RWPE1 (cell line): ENCODE measurements at regions not wholly inside any gene's neighbourhood (a gene's known extent, or its start where the extent isn't known, plus 50 kb on each side); places are given as distances from the start of the nearest gene placed in this dataset.

Source experiments
- CTCF ChIA-PET: fragments of 350-600 bp; sonication (Branson Sonifier 250); formaldehyde crosslinking; extraction: SDS; loops from one replicate; lab custom pipeline; 2021; lab: Yijun Ruan, JAX
- POLR2A ChIA-PET: fragments of 400-600 bp; formaldehyde crosslinking; extraction: SDS; loops from one replicate; lab custom pipeline; 2020; ENCODE audit warnings: antibody characterized with exemption; ENCODE audit not compliant: low non-redundant PET; lab: Yijun Ruan, JAX
- DNase-seq: peaks from one replicate; pipeline ENCODE4 v3.0.0; 2012; ENCODE audit warnings: low spot score
- H3K27ac ChIP-seq: fragments of 450-650 bp; 2 replicates; pipeline ENCODE4 v1.5.1; 2017
- TF ChIP-seq, protein P1 (sequence below): fragments of 450-650 bp; conservative IDR thresholded peaks from 2 replicates; pipeline ENCODE4 v1.5.1; 2017; ENCODE audit warnings: low read depth, mild to moderate bottlenecking

DNA sequence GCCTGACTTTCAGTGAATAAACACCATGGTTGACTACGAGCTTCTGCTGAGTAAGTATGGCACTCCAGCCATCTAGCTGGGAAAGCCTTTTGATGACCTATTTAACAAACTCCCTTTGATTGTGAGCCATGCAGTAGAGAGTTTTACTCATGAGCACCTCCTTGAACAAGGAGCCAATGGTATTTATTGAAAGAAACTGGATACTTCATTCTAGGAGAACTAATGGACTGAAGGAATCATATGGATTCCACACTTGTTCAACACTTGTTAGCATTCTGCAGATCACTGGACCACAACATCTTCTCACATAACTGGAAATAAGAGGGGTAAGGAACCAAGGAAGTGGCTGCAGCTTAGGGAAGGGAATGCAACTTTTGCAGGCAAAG, 320.9 kb upstream of the ETAA1 start:
- no peak overlapping the region for H3K27ac ChIP-seq
- no peak for DNase-seq
- POLR2A ChIA-PET, result no interaction called here
- TF ChIP-seq, protein P1, sequence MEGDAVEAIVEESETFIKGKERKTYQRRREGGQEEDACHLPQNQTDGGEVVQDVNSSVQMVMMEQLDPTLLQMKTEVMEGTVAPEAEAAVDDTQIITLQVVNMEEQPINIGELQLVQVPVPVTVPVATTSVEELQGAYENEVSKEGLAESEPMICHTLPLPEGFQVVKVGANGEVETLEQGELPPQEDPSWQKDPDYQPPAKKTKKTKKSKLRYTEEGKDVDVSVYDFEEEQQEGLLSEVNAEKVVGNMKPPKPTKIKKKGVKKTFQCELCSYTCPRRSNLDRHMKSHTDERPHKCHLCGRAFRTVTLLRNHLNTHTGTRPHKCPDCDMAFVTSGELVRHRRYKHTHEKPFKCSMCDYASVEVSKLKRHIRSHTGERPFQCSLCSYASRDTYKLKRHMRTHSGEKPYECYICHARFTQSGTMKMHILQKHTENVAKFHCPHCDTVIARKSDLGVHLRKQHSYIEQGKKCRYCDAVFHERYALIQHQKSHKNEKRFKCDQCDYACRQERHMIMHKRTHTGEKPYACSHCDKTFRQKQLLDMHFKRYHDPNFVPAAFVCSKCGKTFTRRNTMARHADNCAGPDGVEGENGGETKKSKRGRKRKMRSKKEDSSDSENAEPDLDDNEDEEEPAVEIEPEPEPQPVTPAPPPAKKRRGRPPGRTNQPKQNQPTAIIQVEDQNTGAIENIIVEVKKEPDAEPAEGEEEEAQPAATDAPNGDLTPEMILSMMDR, result no peak
- CTCF ChIA-PET, result interaction anchor here (0.6 to 0.7 kb wide), 2 partner anchors 53 to 517 kb away, joined by 3 read pairs; no protein-coding TSS in a partner anchor

DNA sequence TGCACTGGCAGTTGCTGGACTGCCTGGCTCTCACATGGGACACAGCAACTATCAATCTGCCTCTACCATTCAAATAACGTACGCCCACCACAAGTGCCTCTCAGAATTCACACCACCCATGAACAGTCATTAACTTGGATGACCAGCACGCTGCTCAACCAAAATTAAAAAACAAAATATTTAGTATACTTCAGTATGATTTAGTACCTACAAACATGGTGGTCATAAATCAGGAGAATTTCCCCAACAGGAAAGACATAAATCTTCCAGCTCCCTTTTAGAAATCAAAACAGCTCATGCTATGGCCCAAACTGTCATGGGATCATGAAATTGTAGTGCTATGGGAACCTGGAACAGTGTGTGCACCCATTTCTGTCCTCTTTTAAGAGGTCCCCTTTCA, 317.4 kb upstream of the ETAA1 start:
- TF ChIP-seq, protein P1, result no peak
- ChIA-PET CTCF (interaction anchor here (0.6 kb wide), 1 partner anchor 315 kb away, joined by 3 read pairs; no protein-coding TSS in a partner anchor), POLR2A (no interaction called here)
- DNase-seq, result no peak
- no peak overlapping the region for H3K27ac ChIP-seq

DNA sequence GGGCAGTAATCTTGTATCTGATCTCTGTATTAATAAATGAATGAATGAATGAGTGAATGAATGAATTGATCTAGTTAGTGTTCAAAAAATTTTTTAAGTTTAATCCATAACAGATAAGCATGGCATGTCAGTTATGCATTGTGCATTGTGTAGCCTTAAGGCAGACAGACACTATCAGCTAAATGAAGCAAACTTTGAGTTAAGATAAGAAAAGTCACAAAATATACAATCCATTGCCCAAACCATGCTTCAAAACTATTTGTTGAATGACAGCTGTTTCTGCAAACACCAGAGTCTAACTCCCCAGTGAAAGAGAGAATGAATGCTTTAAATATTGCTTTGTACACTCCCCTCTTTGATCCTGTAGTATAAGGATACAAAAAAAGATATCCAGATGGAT, 314.3 kb upstream of the ETAA1 start:
- CTCF ChIA-PET, result no interaction called here
- TF ChIP-seq, protein P1, result no peak
- H3K27ac ChIP-seq, result no peak overlapping the region
- DNase-seq, result no peak
- POLR2A ChIA-PET, result no interaction called here

DNA sequence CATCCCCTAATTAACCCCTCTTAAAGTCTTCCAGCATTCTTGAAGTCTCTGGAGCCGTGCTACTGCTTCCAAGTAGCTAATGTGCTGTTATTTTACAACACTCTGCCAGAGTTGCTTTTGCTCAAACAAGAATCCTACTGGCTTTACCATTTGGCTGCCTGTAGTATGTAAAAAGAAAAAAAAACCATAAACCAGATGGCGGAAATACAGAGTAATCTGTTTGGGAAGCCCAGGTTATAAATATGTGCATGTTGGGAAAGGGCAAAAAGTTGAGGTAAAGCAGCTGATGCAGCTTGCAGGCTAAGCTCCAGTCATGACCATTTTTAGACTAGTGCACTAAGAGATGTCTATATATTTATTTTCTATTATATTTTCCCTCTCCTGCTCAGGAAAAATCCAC, 313.2 kb upstream of the ETAA1 start:
- no peak overlapping the region for H3K27ac ChIP-seq
- ChIA-PET POLR2A (no interaction called here), CTCF (interaction anchor here (0.7 kb wide), 1 partner anchor 16 kb away, joined by 3 read pairs; no protein-coding TSS in a partner anchor)
- TF ChIP-seq, protein P1, result no peak
- DNase-seq, result no peak

DNA sequence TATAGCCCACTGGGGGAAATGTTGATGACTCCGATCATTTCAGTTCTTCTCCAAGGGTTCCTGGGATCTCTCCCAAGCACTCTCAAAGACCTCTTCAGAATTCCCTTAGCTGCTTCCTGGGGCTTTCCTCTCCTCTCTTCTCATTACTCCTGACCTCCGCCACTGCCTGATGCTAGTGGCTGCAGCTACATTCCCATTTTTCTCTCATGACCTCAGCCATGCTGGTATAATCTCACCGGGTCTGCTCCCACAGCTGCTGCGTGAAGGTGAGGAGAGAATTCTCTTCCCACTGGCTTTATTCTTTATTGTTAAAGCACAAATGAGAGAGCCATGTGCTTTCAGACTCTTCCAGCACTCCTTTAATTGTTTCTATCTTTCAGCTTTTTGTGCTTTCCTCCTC, 312.0 kb upstream of the ETAA1 start:
- POLR2A ChIA-PET, result no interaction called here
- TF ChIP-seq, protein P1, result no peak
- H3K27ac ChIP-seq, result no peak overlapping the region
- DNase-seq, result no peak
- CTCF ChIA-PET, result interaction anchor here (0.5 kb wide), 1 partner anchor 624 kb away, joined by 5 read pairs; no protein-coding TSS in a partner anchor

DNA sequence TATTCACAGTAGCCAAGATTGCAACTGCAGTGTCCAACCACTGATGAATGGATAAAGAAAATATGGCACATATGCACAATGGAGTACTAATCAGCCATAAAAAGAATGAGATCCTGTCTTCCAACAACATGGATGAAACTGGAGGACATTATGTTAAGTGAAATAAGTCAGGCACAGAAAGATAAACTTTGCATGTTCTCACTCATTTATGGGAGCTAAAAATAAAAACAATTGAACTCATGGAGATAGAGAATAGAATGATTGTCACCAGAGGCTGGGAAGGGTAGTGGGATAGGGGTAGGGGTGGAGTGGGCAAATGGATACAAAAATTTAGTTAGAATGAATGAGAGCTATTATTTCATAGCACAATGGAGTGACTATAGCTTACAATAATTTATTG, 305.5 kb upstream of the ETAA1 start:
- TF ChIP-seq, protein P1, result no peak

More for the DNA sequence above, 305.5 kb upstream of the ETAA1 start:
- ChIA-PET POLR2A (no interaction called here), CTCF (no interaction called here)
- H3K27ac ChIP-seq, result no peak overlapping the region
- DNase-seq, result no peak
